ENCODE measurements at regions not wholly inside any gene's neighbourhood (a gene's known extent, or its start where the extent isn't known, plus 50 kb on each side); places are given as distances from the start of the nearest gene placed in this dataset.

DNA sequence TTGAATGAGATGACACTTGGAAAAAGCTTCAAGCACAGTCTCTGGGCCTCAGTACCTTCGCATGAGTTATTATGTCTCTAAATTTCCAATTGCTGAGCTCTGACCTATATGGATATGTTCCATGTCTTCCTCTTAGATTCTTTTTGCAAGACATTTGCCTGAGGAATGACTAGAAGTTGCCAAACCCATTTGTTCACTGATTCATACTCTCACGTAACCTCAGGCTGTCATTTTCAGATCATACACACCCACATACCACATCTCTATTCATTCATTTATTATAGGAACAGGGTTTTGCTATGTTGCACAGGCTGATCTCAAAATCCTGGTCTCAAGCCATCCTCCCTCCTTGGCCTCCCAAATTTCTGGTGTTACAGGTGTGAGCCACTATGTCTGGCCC is 2137.1 kb upstream of the TENM3 start:
- no peak for TF ChIP-seq POLR2AphosphoS5 (IDR thresholded peaks at IDR 0.05; ENCODE audit: borderline replicate concordance, low read depth, low read length)
- TF ChIP-seq EZH2 (IDR thresholded peaks at IDR 0.05) = no peak
- no peak for TF ChIP-seq FOXP2 (optimal IDR thresholded peaks at IDR 0.05; ENCODE audit: control extremely low read depth, extremely low read length, insufficient read depth)
